NCI-H2227 treated with DMSO at 0.1 percent for 48 hours (cell line): ENCODE measurements at regions not wholly inside any gene's neighbourhood (a gene's known extent, or its start where the extent isn't known, plus 50 kb on each side); places are given as distances from the start of the nearest gene placed in this dataset.

Source experiments
- DNase-seq: peaks from one replicate; lab custom pipeline; 2025; lab: John Stamatoyannopoulos, UW

DNA sequence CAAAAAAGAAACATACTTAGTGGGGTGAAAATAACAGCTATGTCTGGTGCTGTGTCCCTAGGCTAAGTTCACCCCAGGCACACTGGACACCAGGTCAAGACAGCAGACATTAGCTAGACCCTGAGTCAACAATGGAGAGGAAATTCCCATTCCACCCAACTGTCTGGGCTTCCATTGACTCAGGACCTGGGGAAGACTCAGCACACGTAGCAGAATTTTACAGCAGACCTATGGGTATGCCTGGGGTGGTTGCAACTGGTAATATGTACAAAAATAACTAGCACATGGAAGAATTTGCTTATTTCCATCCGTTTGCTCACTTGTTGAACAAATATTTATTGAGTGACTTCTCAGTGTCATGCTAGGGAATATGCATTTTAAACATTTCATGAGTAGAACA lies 117.0 kb downstream of the GAS1 start:
- DNase-seq: no peak

DNA sequence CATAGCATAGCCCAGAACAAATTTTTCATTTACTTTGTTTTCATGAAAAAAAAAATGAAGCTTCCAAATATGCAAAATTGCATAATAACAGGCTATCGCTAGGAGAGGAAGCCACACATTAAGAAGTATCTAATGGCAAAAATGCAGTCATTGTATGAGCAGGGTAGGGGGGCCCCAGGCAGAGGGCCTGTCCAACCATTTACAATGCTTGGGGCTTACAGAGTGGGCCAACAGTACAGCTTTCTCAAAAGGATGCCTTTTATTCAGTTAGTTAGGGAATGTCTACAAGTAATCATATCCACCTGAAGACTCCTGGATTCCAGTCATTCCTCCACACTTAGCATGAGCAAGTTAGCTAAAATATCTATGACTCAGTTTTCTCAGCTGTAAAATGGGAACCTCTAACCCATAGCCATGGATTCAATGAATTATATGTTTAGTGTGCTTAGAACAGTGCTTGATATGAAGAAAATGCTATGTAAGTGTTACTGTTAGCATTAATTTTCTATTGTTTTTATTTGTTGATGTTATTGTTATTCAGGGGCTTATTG lies 117.7 kb downstream of the GAS1 start:
- DNase-seq: no peak

DNA sequence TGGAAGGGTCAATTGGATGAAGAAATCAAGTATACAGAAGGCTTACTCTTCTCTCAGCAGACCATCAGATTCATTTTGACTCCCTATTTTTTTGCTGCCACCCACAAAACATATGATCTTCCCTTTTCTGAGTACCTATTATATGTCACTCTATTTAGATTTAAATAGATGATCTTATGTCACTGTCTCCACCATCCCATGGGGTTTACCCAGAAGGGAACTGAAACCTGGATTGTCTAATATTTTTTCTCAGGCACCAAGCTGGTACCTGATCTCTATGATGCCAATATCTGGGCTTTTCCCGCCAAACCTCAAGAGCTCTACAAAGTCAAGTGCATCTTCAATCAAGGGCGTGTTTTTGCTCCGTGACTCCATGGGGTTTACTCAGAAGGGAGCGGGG lies 118.7 kb downstream of the GAS1 start:
- DNase-seq: no peak

DNA sequence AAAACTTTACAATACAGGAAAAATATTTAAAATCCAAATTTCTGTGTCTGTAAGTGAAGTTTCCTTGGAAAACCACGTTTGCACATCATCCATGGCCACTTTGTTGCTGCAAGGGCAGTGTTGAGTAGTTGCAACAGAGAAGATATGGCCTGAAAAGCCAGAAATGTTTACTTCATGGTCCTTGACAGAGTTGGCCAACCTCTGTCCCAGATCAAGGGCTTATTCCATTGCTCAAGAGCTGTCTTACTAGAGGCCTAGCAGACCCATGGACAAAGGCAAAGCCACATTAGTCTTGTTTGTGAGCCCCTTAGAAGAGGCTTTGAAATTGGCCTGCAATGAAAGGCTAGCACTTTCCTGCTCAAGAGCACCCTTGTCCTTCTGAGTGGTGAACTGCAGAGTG lies 119.4 kb downstream of the GAS1 start:
- DNase-seq: no peak

DNA sequence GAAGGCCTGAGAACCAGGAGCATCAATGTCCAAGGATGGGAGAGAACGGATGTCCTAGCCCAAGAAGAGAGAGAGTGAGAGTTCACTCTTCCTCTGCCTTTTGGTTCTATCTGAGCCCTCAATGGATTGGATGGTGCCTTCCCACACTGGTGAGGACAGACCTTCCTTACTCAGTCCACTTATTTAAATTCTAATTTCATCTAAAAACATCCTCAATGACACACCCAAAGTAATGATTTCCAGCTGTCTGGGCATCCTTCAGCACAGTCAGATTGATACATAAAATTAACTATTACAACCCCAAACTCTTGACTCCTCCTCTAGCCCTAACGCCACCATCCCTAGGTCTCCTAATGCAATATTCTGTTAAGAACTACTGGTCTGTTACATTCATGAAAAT lies 122.0 kb downstream of the GAS1 start:
- DNase-seq: no peak

DNA sequence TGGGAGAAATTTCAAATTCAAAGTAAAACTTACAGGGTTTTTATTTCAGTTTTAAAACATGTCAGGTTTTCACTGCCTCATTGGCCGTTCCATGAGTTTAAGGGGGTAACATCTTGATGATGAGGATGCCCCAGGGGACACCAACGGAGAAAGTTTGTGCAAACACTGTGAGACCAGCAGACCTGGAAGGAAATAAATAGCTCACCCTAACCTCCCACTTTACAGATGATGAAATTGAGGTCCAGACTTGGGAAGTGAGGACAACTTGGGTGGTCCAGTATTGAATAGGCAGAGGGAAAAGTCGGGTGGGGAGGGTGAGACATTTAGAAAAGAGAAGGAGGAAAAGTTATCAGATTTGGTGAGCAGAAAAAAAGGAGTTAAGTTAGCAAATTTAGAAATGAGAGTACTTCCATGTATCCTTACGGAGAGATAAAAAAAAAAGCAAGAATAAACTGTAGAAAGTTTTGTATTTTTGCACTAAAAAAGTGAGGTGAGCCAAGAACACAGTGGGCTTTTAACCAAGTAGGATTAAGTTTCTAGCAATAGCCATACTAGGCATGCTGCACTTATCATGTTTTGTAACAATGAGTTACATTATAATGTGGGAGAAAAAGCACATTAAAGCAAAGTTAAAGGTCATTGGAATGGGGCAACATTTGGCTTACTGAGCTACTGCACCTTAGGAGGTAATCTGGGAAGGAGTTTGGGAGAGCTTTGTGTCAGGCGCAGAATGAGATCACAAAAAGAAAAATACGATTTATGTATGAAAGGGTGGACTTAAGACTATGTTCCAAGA lies 125.1 kb downstream of the GAS1 start:
- no peak for DNase-seq

DNA sequence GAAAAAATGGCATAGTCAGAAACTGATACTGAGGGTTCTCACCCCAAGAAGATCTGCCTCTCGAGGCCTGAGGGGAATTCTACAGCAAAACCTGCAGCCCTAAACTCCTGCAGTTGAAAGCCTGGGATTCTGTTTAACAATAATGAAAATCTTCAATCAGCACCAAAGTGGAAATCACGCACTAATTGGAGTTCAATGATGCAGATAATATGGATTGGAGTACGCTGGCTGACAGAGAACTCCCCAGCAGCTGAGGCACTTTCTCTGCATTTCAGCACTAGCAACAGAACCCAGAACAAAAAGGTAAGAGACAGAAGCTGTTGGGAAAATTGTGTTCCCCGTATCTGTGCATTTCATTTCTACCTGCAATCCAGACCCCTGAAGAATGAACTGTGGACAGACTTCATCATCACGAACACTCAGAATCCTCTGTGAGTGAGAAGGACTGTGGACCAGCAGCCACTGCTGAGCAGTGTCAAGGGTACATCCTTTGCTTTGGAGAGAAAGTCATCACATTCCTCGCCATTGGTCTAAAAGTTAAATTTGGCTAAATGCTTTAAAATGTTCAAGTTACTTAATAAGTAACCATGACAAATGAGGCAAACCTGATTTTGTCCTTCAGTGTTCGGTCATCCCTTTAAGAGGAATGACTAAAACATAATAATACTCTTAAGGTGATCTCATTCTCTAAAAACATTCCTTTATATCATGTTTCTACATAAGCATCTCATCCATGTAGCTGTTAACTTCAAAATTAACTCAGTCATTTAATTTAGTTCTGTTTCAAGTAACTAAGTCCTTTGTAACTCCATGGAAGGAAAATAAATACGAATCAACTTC lies 126.1 kb downstream of the GAS1 start:
- no peak for DNase-seq

DNA sequence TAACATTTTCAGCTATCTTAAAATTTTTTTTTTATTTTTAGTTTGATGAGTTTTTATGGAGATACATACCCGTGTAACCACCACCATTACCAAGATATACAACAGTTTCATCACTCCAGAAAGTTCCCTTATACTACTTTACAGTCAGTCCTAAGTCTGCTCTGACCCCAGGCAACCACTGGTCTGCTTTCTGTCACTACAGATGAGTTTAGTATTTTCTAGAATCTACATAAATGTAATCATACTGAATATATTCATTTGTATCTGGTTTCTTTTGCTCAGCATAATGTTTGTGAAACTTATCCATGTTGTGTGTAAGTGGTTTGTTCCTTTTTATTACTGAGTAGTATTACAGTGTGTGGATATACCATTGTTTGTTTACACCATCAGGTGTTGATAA lies 127.8 kb downstream of the GAS1 start:
- no peak for DNase-seq

DNA sequence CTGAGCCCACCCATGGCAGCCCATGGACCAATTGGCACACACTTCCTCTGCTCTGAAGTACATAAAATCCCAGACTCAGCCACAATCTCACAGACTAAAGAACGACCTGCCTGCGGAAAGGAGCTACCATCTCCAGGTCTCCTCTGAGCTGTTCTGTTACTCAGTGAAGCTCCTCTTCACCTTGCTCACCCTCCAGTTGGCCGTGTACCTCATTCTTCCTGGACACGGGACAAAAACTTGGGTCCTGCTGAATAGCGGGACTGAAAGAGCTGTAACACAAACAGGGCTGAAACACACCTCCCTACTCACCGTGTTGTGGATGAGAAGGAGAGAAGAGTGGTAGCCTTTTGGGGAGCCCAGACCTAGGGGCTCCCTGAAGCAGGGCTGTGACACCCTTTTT lies 128.7 kb downstream of the GAS1 start:
- DNase-seq: no peak

DNA sequence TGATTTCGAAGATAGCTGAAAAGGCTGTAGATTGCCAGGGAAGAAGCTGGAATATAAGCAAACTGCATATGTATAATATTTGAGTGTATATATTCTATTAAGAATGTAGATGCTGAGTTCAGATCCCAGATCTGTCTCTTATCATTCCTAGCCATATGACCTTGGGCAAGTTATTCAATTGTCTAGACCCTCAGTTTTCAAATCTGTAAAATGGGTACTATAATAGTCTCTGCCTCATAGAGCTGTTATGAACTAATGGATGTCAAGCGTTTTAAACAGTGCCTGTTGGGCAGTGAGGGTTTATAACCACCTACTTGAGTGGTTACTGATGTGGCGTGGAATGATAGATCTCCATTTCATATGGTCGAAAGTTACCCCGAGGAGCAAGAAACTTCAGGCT lies 130.4 kb downstream of the GAS1 start:
- no peak for DNase-seq

DNA sequence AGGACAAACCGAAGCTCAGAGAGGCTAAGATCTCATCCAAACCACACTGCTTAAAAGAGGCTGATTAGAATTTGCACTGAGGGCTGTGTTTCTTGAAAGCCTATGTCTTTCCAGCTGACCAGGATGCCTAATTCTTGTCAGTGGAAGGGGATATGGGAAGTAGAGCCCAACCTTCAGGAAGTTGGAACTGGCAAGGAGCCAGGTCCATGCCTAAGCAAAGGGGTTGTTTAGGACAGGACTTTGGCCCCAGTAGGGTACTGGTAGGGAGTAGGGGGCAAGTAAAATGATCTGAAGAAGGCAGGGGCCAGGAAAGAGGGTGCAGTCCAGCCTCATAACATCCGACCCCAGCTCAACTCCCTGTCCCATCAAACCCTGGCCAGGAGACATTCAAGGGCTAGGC lies 130.9 kb downstream of the GAS1 start:
- DNase-seq: no peak

DNA sequence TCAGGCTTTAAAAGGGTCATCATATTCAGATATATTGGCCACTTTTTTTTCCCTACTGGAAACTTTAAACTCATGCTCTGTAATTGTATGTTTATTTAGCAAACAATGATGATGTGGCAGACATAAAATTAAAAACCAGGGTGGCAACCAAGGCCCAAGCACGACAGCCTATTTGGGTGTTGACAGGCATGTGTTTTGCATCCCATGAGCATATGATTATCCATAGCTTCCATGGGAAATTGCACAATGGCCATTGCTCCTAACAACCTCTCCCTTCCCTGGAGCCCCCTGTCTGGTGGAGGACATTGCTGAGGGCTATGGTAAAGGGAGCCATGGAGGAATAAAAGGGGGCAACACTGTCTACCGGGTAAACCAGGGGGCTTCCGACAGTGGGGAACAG lies 134.7 kb downstream of the GAS1 start:
- no peak for DNase-seq

DNA sequence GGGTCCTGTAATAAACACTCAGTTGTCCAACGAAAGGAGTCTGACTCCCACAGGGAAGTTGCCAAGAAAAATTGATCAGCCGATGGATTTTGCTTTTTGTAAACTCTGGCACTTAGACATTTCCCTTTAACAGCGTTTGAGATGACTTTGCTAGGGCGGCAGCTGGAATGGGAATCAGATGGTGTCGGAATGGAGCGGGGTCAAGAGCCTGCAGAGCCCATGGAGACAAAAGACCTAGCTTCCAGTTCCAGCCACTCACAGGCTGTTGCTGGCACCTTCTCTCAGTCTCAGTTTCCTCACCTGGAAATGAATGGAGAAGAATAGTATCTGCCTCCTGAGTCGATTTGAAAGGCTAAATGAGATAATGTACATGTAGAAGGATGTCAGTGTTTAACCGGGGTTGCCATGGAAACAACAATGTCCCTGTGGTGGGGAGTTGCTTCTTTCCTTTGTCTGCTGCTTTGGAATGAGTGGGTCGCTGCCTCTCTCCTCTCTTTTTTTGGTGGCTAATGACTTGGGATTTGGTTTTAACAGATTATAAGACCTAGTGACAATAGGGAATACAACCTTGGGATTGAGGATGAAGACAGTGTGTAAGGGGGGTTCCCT lies 137.4 kb downstream of the GAS1 start:
- no peak for DNase-seq

DNA sequence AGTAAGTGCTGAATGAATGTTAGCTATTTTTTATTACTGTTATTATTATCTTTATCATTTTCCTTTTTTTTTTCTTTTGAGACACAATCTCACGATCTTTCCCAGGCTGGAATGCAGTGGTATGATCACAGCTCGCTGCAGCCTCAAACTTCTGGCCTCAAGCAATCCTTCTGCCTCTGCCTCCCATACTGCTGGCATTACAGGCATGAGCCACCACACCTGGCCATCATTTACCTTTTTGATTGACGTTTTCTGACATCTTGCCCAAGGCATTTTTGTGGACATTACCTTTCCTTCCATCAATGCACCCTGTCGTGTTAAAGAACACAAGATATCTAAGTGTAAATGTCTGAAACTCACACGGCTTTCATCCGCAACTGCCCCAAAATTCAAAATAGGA lies 138.2 kb downstream of the GAS1 start:
- no peak for DNase-seq

DNA sequence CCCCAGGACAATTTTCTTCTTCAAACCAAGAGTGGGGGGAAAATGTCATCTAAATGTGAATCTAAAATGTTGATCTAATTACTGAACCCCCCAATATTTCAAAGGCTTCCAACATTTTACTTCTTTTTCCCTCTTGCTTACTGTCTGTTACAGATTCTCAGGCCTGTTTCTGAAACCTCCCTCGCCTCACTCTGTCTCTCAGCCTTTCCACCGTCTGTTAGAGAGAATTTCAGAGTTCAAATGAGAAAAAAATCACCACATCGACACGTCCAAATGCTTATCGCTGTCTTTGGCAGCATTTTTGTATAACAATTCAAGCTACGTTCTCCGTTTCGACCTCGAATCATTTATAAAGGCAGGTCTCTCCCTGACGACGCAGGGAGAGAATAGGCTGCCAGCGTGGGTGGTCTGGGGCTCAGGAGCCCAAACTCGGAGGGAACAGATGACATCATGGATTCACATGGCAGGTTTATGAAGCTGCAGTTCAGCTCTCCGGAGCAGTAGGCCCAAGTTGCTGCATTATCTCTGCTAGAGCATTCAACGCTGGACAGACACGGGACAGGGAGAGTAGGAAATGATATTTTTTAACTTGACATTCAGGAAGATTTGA lies 139.8 kb downstream of the GAS1 start:
- no peak for DNase-seq

DNA sequence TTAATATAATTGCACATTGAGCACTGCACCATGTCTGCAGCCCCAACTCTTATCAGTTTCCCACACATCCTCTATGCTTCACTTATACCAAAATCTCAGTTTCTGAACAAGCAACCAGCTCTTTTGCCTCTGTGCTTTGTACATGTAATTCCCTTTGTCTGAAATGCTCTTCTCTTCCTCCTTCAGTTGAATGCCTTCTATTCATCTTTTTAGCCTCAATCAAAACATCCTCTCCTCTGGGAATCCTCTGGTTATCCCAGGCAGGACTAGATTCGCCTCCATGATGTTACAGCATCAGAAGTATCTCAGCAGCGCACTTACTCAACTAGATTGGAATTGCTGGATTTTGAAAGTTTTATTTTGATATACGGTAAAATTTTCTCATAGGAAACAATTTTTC lies 143.3 kb downstream of the GAS1 start:
- DNase-seq: no peak

DNA sequence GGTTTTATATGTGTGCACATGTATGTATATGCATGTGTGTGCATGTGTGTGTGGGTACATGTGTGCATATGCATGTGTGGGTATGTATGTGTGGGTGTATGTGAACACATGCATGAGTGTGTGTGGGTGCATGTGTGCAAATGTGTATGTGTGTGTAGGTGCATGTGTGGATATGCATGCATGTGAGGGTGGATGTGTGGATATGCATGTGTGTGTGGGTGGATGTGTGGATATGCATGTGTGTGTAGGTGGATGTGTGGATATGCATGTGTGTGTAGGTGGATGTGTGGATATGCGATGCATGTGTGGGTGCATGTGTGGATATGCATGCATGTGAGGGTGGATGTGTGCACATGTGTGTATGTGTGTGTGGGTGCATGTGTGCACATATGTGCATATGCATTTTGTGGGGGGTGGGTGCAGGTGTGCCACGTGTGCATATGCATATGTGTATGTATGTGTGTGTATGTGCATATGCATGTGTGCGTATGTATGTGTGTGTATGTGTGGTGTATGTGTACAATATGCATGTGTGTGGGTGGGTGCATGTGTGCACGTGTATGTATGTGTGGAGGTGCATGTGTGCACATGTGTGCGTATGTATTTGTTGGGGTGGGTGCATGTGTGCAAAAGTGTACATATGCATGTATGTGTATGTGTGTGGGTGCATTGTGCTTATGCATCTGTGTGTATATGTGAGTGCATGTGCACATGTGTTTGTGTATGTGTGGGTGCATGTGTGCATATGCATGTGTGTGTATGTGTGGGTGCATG lies 144.2 kb downstream of the GAS1 start:
- no peak for DNase-seq

DNA sequence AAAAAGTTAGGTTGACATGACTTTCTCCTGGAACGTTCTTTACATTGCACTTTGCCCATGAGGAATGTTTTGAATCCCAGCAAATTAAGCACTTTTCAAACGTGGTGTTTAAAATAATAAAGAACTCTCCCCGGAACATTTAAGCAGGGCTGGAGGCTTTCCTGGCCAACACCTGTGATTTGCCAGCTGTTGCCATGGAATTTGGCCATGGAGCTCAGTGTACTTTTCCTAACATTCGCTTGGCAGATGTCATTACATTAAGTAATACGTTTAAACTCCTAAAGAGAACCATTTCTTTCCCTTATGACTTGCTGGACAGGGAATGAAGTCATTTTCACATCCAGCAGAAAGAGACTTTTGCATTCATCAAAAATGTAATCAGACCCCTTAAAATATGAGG lies 146.1 kb downstream of the GAS1 start:
- DNase-seq: no peak

DNA sequence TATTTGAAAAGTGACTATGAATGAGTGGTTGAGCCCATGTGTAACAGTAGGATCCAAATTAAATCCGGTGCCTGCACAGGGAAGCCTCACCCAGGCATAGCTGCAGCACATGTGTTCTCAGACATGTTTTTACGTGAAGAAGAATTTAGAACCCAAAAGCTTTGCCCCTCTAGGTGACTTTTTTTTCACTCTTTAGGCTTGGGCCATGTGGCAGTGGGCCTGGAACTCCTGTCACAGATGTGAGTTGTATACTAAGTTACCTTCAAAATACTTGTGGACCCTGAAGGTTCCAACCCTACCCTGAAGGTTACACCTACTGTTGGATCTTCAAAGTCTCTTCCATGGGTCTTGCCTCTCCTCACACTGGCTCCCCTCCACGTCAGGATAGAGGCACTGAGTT lies 146.6 kb downstream of the GAS1 start:
- no peak for DNase-seq

DNA sequence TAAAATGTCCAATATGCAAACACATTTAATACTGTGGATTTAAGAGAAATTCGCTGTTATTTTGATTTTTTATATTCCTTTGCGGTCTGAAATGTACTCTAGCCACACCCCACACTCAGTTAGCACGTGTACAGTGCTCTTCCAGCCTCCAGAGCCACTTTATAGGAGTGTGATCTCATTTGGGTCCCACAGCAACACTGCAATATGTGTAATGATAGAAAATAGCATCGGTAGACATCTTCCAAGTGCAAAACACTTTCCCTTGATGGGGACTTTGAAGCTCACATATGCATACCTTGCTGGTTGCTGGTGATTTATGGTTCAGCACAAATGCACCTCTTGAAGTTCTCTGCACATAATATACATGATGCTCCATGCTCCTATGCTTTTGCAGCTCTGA lies 148.3 kb downstream of the GAS1 start:
- no peak for DNase-seq

DNA sequence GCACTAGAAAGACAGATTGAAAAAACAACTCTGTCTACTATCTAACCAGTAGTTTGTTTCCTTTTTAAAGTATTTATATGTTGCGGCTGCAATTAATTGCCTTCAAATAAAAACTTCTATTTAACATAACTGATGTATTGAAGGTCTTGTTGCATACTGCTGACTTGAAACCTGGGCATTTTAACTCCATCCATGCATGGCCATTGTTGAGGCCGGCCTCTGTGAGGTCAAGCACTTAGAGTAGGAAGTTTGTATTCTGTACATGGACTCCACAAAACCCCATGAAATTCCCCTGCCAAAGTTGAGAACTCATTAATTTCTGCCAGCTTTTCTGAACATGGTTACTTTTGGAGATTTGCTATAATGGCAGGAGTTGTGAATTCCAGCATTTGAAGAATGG lies 150.6 kb downstream of the GAS1 start:
- no peak for DNase-seq
